ENCODE measurements at regions not wholly inside any gene's neighbourhood (a gene's known extent, or its start where the extent isn't known, plus 50 kb on each side); places are given as distances from the start of the nearest gene placed in this dataset.

- no peak for DNase-seq (ENCODE audit: low spot score)
- no peak for TF ChIP-seq CTCF (IDR thresholded peaks at IDR 0.05; ENCODE audit: borderline replicate concordance, control extremely low read depth, extremely low read depth, insufficient read depth, missing control alignments)
- in situ Hi-C loops (cut with MboI; ENCODE audit: low sequenced_read_pairs, unreplicated experiment): no loop called here
These were observed 80.2 kb upstream of the SKOR2 start for GRCh38 chr18:47331641-47332040.

- no peak for DNase-seq (ENCODE audit: low spot score)
- no peak for TF ChIP-seq CTCF (IDR thresholded peaks at IDR 0.05; ENCODE audit: borderline replicate concordance, control extremely low read depth, extremely low read depth, insufficient read depth, missing control alignments)
- in situ Hi-C loops (cut with MboI; ENCODE audit: low sequenced_read_pairs, unreplicated experiment): no loop called here
These were observed 79.6 kb upstream of the SKOR2 start for GRCh38 chr18:47331026-47331425.

- in situ Hi-C loops (cut with MboI; ENCODE audit: low sequenced_read_pairs, unreplicated experiment): no loop called here
- no peak for TF ChIP-seq CTCF (IDR thresholded peaks at IDR 0.05; ENCODE audit: borderline replicate concordance, control extremely low read depth, extremely low read depth, insufficient read depth, missing control alignments)
These were observed 71.7 kb upstream of the SKOR2 start for GRCh38 chr18:47323158-47323557.

GRCh38 chr18:47321815-47322214 is 70.4 kb upstream of the SKOR2 start:
- no peak for TF ChIP-seq CTCF (IDR thresholded peaks at IDR 0.05; ENCODE audit: borderline replicate concordance, control extremely low read depth, extremely low read depth, insufficient read depth, missing control alignments)
- in situ Hi-C loops (cut with MboI; ENCODE audit: low sequenced_read_pairs, unreplicated experiment): no loop called here
- DNase-seq (ENCODE audit: low spot score): no peak

More at GRCh38 chr18:47323158-47323557, 71.7 kb upstream of the SKOR2 start:
- no peak for DNase-seq (ENCODE audit: low spot score)

- in situ Hi-C loops (cut with MboI; ENCODE audit: low sequenced_read_pairs, unreplicated experiment): no loop called here
- TF ChIP-seq CTCF (IDR thresholded peaks at IDR 0.05; ENCODE audit: borderline replicate concordance, control extremely low read depth, extremely low read depth, insufficient read depth, missing control alignments): no peak
- no peak for DNase-seq (ENCODE audit: low spot score)
These were observed 66.5 kb upstream of the SKOR2 start for GRCh38 chr18:47317824-47318508.

- in situ Hi-C loops (cut with MboI; ENCODE audit: low sequenced_read_pairs, unreplicated experiment): no loop called here
- DNase-seq (ENCODE audit: low spot score): no peak
- TF ChIP-seq CTCF (IDR thresholded peaks at IDR 0.05; ENCODE audit: borderline replicate concordance, control extremely low read depth, extremely low read depth, insufficient read depth, missing control alignments): no peak
These were observed 65.5 kb upstream of the SKOR2 start for GRCh38 chr18:47316924-47317323.
